GM21529 (cell line): ENCODE measurements at regions not wholly inside any gene's neighbourhood (a gene's known extent, or its start where the extent isn't known, plus 50 kb on each side); places are given as distances from the start of the nearest gene placed in this dataset.
"Not testable (repeated sequence)": the region's sequence is repeated elsewhere in the genome, so short reads cannot be mapped to it uniquely, and the experiment has no call there.

Source experiments
- ATAC-seq: cut with Tn5 transposase; IDR thresholded peaks from one replicate; pipeline ENCODE4 v1.9.1; 2021; ENCODE audit not compliant: unreplicated experiment

DNA sequence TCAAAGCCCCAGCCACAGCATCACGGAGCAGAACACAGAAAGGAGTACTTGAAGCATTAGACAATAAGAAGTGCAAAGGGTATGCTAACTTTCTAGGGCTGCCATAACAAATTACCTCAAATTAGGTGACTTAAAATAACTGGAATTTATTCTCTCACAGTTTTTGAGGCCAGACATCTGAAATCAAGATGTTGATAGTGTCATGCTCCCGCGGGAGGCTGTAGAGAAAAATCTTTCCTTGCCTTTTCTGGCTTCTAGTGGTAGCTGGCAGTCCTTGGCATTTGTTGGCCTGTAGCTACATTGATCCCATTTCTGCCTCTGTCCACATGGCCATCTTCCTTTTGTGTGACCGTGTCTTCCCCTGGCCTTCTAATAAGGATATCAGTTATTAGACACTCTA, 51.9 kb upstream of the SPDL1 start:
- ATAC-seq, result no peak

DNA sequence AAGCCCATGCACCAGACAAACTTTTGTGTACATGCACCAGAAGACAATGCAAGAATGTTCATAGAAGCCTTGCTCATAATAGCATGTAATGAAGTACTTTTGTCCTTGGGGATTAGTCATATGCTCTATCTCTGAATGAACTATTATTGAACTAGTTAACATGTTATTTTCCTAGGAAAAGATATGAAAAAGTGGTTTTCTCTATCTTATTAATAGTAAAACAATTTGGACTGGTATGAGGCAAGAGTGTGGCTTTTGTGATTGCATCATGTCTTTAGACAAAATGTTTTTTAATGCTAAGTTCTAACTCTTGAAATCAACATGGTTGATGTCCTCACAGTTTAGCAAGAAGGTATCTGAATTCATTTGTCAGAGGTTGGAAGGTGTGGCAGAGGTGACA, 55.7 kb upstream of the SPDL1 start:
- ATAC-seq, result no peak

DNA sequence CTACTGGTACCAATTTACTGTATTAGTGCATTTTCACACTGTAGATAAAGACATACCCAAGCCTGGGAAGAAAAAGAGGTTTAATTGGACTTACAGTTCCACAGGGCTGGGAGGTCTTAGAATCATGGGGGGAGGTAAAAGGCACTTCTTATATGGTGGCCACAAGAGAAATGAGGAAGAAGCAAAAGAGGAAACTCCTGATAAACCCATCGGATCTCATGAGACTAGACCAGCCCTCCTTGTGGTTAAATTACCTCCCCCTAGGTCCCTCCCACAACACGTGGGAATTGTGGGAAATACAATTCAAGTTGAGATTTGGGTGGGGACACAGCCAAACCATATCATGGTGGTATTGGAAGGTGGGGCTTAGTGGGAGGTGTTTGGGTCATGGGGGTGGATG, 56.5 kb upstream of the SPDL1 start:
- no peak for ATAC-seq

DNA sequence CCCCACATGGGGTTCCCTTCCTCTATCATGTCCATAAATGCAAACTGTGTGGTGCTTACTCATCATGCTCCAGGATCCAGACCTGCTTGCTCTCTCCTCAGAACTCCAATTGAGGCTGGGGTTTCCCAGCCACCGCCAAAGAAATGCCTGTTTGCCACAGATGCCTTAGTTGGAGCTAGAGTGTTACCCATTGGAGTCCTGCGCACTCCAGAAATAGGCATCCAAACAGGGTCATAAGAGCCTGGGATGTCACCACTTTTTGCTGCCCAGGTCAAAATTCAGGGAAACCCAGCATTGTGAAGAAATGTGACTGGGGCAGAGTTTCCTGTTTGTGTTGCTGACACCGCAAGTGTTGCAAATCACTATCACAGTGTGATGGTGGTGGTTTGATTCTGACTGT, 60.7 kb upstream of the SPDL1 start:
- no peak for ATAC-seq

DNA sequence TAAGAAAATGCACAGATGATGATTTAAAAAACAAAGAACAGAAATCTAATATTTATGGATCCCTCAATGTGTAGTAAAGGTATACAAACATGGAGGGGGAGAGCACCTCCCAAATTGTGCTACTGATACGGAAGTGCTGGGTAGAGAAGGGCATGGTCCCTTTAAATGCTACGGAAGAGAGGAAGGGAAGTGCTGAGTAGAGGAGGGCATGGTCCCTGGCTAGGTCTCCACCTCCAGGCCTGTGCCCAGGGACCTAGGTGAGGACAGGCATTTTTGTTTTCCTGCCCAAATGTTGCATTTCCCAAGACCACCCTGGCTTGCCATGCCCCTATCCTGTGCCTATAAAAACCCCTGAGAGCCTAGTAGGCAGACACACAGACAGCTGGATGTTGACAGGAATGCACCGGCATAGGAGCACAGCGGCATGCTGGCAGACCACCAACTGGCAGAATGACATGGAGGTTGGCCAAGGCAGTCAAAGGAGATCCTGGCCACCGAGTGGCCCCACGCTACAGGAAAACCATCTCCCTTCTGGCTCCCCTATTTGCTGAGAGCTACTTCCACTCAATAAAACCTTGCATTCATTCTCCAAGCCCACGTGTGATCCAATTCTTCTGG, 62.1 kb upstream of the SPDL1 start:
- no peak for ATAC-seq

DNA sequence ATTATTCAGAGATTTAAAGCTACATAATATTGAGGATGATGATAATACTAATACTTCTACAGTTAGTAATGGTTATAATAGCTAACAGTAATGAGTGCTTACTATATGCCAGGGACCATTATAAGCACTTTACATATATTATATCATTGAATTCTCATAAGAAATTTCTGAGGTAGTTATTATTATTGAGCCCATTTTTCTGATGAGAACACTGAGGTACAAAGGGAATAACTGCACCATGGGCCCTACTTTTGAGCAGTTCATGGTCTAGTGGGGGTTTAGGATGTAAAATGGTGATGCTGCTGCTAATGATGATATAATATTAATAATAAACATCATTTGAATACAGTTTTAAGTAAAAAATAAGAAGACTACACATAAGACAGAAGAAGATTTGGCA, 64.2 kb upstream of the SPDL1 start:
- ATAC-seq, result no peak

DNA sequence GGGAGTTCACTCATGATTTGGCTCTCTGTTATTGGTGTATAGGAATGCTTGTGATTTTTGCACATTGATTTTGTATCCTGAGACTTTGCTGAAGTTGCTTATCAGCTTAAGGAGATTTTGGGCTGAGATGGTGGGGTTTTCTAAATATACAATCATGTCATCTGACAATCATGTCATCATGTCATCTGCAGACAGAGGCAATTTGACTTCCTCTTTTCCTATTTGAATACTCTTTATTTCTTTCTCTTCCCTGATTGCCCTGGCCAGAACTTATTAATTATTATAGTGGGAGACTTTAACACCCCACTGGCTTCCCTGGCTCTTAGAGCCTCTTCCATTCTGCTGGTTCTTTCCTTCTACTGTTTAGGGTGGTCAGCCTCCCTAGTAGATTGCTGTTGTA, 64.8 kb upstream of the SPDL1 start:
- ATAC-seq, result not testable (repeated sequence)

DNA sequence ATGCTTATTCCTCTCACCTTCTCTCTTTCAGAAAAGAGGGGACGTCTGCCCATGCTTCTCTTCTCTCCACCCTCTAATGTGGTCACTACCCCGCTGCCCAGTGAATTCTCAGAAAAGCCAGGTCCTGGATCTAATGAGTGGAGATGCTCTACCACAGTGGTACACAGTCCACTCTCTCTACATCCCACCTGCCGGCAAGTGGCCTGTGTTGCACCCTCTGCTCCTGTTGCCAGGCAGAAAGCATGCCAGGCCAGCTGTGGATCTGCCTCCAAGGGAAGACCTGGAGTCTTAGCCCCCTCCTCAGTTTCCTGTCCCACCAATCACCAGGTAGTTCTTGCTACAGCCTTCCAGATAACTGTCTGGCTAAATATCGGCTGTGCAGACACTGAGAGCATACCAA, 71.2 kb upstream of the SPDL1 start:
- ATAC-seq, result no peak

DNA sequence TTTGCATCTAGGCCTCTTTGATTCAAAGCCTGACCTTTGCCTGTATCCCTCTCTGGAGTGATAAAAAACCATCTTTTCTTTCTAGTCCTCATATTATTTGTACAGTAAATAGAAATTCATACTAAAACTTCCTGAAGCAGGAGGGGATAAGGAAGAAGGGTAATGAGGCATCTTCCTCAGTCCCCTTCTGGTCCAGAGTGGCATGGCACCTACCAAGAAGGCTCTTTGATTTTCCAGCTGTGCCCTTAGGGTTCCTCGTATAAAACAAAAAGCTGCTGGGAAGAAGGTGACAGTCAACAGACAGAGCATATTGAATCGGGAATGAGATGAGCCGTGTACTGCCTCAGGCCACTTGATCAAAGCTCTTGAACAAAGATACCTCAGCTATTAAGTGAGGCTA, 71.9 kb upstream of the SPDL1 start:
- no peak for ATAC-seq

DNA sequence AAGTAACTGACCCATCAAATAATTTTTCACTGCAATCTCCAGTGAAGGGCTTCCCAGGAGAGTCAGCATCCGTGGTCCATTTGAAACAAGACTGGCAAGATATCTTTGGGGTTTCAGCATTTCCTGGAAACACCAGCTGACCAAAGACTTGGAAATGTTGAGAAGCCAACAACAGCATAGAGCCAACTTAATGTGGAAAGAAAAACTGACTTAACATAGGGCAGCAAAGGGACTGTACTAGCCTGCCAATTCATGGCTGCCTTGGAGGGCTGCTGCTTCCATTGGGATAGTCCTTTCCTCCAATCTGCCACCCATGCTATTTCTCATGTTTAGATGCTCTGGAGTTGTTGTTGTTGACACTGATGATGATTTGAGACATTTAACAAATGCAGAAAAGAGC, 76.5 kb upstream of the SPDL1 start:
- no peak for ATAC-seq

DNA sequence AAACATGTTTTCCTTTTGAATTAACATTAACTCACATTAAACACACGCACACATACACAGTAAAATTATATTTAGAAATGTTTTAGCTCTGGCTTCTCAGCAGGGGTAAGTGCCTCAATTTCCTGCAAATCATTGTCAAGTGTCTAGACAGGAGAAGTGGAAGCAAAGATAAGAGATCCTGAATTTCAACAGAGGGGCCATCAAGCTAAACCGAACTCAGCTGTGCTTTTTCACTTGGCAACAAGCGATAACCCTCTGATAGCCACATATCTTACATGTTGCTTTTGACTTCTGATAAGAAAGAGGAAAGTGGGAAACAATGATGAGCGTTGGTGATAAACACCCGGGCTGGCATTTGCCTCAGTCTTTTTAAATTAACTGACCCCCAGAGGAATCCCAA, 79.7 kb upstream of the SPDL1 start:
- ATAC-seq, result no peak

DNA sequence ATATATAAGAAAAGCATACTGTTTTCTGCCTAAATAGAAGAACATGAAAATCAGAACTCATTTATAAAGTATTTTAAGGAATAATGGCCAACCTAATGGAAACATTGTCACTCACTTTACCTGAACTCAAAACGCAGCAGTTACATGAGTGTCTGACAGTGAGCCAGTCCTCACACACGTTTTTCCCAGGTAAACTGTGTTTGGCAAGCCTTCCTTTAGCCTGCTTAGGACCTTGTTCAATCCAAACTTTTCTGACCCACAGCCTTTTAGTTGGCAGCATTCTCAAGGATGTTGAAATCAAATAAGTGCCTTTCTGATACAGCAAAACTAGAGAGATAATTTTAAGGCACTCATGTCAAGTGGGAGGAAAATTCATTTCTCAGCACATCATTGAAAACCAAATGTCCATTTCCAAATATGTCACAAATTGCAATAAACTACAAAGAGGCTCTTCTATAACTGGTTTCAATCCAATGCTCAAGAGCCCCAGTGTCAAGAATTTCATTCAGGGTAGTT, 83.5 kb upstream of the SPDL1 start:
- no peak for ATAC-seq

DNA sequence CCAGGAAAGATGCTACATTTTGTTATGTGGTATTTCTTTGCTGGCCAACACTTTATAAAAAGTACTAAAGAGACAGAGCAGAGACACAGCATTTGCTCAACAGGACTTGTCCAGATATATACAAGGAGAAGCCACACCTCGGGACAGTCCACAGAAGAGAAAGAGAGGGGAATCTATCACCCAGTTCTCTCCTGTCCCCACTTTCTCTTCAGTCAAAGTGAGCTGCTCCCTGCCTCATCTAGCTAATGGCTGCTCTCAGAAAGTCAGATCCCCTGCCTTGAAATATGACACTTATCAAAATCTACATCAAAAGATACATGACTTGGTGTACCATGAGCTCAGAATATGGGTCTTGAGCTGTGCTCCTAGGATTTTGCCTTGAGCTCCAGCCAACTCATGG, 86.7 kb upstream of the SPDL1 start:
- ATAC-seq, result no peak

DNA sequence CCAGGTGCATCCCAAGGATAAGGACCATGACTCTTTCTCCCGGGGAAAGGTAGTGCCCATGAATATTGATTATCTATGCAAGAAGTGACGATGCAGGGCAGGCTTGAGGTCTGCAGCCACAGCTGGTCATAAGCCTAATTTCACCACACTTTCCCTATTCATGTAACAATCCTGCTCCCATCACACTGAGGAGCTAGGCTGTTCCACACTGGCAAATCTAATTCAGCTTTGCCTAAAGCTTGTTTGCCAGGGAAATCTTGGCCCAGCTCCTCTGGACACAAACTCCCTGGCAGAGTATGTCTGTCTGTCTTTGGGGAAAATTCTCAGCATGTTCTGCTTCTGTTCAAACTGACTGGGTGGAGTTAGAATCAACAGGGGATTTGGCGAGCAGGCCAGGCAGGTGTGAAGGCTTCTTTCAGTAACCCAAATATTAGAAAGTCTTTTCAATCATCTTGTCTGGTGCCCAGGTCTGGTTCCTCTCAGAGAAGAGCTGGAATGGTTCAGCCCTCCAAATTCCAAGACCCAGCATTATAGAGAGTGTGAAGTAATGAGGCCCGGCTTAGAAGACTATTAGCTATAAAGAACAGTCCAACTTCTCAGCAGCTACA, 88.5 kb upstream of the SPDL1 start:
- no peak for ATAC-seq

DNA sequence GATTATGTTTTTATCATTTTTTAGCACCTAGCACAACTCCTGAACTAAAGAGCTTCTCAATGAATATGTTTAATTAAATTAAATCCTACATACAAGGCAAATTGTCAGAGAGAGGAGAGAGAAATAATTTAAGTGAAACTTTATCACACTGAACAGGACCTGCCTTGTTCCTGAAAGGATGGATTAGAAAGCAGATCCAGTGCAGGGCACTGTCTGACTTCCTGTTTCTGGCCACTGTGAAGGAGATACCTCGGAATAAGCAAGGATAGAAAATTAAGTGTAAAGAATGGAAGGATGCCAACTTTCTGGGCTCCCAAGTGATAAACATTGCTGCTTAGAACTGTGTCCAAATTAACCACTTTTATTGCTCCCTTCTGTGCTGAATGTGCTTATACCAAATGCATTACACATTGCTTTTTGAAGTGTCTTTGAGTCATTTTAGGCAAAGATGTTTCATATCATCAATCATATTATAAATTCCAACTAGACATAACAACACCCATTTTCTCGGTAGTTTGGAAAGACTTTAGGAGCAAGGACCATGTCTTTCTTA, 89.1 kb upstream of the SPDL1 start:
- ATAC-seq, result no peak

DNA sequence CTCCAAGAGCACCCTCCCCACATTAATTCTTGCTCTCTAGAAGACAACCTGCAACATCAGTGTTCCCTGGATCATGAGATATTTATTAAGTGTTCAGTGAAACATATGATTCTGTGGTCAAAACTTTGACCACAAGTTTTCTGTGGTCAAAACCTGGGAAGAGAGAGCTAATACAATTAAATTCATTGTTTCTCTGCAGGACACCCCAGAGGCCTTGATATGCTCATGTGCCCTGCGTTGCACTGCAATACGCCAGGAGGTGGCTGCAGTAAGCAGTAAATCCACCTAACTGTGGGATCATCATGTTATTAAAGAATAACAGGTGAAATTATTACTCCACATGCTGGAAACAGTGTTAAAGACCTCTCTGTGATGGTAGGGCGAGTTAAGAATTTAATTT, 109.3 kb upstream of the SPDL1 start:
- ATAC-seq, result no peak

DNA sequence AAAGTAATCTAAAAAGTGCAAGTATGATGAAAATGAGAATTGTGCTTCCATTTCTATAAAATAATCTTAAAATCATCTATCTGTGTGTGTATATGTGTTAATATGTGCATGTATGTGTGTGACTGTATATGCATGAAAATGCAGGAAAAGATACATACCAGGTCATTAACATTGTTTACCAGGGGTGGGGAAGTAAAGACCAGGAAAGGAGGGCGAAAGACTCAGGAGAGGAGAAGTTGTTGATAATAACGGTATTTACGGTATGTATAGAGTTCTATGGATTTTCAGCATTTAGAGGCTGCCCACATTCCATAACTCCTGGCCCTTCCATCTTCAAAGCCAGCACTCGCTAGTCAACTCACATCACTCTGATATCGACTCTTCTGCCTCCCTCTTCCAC, 111.0 kb upstream of the SPDL1 start:
- ATAC-seq, result no peak

DNA sequence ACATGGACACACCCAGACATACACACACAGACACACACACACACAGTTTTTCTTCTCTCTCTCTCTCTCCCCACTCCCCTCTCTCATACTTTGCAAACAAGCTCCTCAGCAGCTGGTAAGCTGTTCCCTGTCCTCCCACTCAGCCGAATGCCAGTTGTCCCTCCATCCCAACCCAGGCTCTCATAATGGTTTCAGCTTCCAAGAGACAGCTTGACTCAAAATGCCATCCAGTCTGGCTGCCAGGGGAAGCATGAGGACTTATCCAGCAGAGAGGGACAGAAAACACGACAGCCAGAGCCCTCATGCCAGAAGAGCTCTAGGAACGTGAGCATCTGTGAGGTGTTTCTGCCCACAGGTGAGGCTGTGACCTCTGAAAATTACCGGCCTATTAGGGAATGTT, 112.6 kb upstream of the SPDL1 start:
- ATAC-seq, result no peak

DNA sequence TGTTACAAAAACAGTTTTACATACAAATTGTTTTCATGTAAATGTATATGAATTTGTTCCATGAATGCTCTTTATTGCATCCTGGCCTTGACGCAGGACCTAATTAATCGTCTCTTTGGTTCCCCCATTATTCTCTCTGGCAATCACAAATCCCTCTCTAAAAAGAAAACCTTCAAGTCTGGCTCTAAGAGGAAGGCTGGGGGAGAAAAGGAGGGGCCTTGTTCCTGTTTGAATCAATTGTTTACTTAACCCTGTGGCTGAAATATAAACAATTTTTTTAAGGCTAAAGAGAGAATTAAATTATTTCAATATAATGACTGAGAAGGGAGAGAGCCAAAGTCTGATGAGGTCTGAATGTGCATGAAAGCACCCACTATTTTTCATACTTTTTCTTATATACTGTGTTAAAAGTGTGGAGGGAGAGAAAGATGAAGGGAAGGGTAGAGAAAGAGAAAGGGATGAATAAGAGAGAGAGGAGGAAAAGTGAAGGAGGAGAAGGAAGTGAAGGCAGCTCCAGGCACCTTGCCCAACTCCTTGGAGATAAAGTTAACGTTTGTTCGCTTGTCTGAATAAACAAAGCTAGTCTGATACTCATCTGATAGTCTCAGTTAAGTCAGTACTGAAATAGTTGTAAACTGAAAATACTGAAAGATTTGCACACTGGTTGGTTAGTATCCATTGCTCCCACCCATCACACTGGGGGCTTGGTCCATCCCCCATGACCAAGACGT, 116.4 kb upstream of the SPDL1 start:
- ATAC-seq, result no peak

DNA sequence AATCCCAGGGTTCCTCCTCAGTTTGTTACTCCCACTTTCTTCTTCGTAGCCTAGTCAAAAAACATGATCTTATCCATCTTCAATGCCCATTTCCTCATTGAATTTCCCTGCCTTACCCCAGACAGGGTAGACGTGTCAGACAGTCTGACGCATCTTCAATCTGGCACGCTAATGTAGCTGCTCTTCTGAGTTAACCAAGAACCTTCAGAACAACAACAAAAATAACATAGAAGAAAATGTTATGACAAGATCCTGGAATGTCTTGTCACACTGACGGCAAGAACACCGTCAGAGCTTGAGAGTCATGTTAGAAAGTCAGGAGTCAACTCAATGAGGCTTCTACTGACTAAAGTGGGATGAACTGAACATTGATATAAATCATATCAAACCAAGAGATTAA, 122.7 kb upstream of the SPDL1 start:
- no peak for ATAC-seq

DNA sequence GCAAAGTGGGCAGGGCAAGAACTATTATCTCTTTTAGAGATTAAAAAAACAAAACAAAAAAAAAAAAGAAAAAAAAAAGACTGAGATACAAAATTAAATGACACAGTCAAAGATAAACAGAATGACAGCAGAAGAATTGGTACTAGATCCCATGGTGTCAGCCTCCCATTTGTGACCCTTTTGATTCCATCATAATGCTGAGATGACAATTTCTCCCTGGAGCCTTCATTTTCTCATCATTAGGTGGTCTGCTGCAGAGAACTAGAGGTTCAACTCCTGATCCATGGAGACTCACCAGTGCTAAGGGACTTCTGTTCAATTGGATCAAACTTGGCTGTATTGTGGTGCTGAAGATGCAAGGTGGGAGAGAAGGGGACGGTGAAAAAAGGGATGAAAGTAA, 123.5 kb upstream of the SPDL1 start:
- ATAC-seq, result no peak

DNA sequence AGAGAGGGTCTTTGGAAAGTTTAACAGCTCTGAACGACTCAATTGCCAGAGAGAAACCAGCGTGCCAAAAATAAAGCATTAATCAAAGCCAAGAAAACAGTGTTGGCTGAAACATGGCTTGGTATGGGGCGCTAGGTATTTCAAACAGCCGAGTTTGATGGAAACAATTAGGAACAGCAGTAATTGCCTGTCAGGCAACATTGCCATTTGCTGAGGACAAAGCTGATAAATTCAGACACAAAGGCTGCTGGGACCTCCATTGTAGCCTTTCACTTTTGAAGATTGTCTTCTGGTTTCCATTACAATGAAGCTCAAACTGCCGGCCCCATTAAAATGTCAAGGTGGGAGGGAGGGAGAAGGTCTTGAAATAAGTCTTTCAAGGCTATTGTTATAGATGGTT, 125.4 kb upstream of the SPDL1 start:
- no peak for ATAC-seq
